HG02571 (cell line): ENCODE measurements at regions not wholly inside any gene's neighbourhood (a gene's known extent, or its start where the extent isn't known, plus 50 kb on each side); places are given as distances from the start of the nearest gene placed in this dataset.

Experiments
- ATAC-seq: cut with Tn5 transposase; IDR thresholded peaks from one replicate; pipeline ENCODE4 v1.9.1; 2021; ENCODE audit warnings: mild to moderate bottlenecking, moderate library complexity; ENCODE audit not compliant: unreplicated experiment

GRCh38 chr1:168917309-168917708 lies 188.3 kb upstream of the DPT start:
- no peak for ATAC-seq

- no peak for ATAC-seq
These were observed 188.7 kb upstream of the ATP1B1 start for GRCh38 chr1:168917796-168918195.

- no peak for ATAC-seq
These were observed 187.4 kb upstream of the ATP1B1 start for GRCh38 chr1:168918860-168919741.

GRCh38 chr1:168920456-168921094 lies 185.9 kb upstream of the ATP1B1 start:
- ATAC-seq: no peak

- ATAC-seq: no peak
These were observed 184.9 kb upstream of the ATP1B1 start for GRCh38 chr1:168921629-168922028.

GRCh38 chr1:168923521-168924136 lies 182.9 kb upstream of the ATP1B1 start:
- no peak for ATAC-seq

GRCh38 chr1:168924976-168925375 lies 181.5 kb upstream of the ATP1B1 start:
- no peak for ATAC-seq

GRCh38 chr1:168926236-168926635 lies 180.3 kb upstream of the ATP1B1 start:
- no peak for ATAC-seq

- ATAC-seq: no peak
These were observed 174.0 kb upstream of the ATP1B1 start for GRCh38 chr1:168932539-168932938.

GRCh38 chr1:168933141-168933805 lies 173.2 kb upstream of the ATP1B1 start:
- ATAC-seq: no peak

GRCh38 chr1:168939110-168939946 lies 167.2 kb upstream of the ATP1B1 start:
- ATAC-seq: no peak

- ATAC-seq: no peak
These were observed 166.6 kb upstream of the ATP1B1 start for GRCh38 chr1:168939947-168940223.

- ATAC-seq: no peak
These were observed 164.8 kb upstream of the ATP1B1 start for GRCh38 chr1:168941640-168942039.

GRCh38 chr1:168942165-168942564 lies 164.3 kb upstream of the ATP1B1 start:
- ATAC-seq: no peak

- no peak for ATAC-seq
These were observed 160.6 kb upstream of the ATP1B1 start for GRCh38 chr1:168945870-168946269.

- ATAC-seq: no peak
These were observed 159.4 kb upstream of the ATP1B1 start for GRCh38 chr1:168947041-168947440.

GRCh38 chr1:168949672-168950071 lies 156.8 kb upstream of the ATP1B1 start:
- no peak for ATAC-seq

GRCh38 chr1:168957818-168958217 lies 148.7 kb upstream of the ATP1B1 start:
- no peak for ATAC-seq

- no peak for ATAC-seq
These were observed 147.8 kb upstream of the ATP1B1 start for GRCh38 chr1:168958562-168959289.

- ATAC-seq: no peak
These were observed 147.1 kb upstream of the ATP1B1 start for GRCh38 chr1:168959382-168959781.
